K562 (cell line): ENCODE measurements at regions not wholly inside any gene's neighbourhood (a gene's known extent, or its start where the extent isn't known, plus 50 kb on each side); places are given as distances from the start of the nearest gene placed in this dataset.

Source experiments
- CTBP1 ChIP-seq: fragments of 450-650 bp; IDR thresholded peaks from 2 replicates; pipeline ENCODE4 v1.6.1; 2016; ENCODE audit warnings: borderline replicate concordance
- IRF2 ChIP-seq: sonication (generic); formaldehyde crosslinking; IDR thresholded peaks from 2 replicates; pipeline ENCODE4 v1.8.1; 2022; ENCODE audit warnings: mild to moderate bottlenecking, missing genetic modification reagents
- MAZ ChIP-seq, 2 experiments: fragments of 450-650 bp in 1 of 2; sonication (generic) in 1 of 2; formaldehyde crosslinking; IDR thresholded peaks in 1 of 2; conservative IDR thresholded peaks in 1 of 2; 2 replicates each; pipeline versions ENCODE4 v1.4.0 to v1.5.0; 2020; ENCODE audit warnings: mild to moderate bottlenecking in 1 of 2, missing genetic modification reagents in 1 of 2
- NFIX ChIP-seq: fragments of 250-450 bp; sonication (Bioruptor Pico); IDR thresholded peaks from 2 replicates; pipeline ENCODE4 v1.4.0; 2020; ENCODE audit warnings: low read depth, mild to moderate bottlenecking, moderate library complexity
- SIN3B ChIP-seq: fragments of 450-650 bp; IDR thresholded peaks from 2 replicates; pipeline ENCODE4 v1.6.1; 2017; ENCODE audit warnings: low read depth, mild to moderate bottlenecking, moderate library complexity
- SMARCE1 ChIP-seq: fragments of 450-650 bp; IDR thresholded peaks from 2 replicates; pipeline ENCODE4 v1.7.1; 2016; ENCODE audit warnings: mild to moderate bottlenecking
- SP1 ChIP-seq: sonication (generic); formaldehyde crosslinking; IDR thresholded peaks from 2 replicates; pipeline ENCODE4 v1.8.1; 2022; ENCODE audit warnings: mild to moderate bottlenecking, missing genetic modification reagents
- YBX1 ChIP-seq: fragments of 450-650 bp; IDR thresholded peaks from 2 replicates; pipeline ENCODE4 v1.7.1; 2016; ENCODE audit warnings: mild to moderate bottlenecking

- TF ChIP-seq YBX1 = no peak
- TF ChIP-seq SMARCE1 = no peak
- no peak for TF ChIP-seq NFIX
- no peak for TF ChIP-seq SP1 (CRISPR knock-in tag)
- no peak for TF ChIP-seq CTBP1
- no peak for TF ChIP-seq MAZ (CRISPR knock-in tag; conservative IDR thresholded peaks at IDR 0.05 in 1 of 2, IDR thresholded peaks at IDR 0.05 in 1 of 2)
- TF ChIP-seq SIN3B = no peak
- TF ChIP-seq IRF2 (CRISPR knock-in tag) = no peak
These were observed 1336.4 kb downstream of the TBC1D22A start for GRCh38 chr22:48098921-48099245.
